Endodermal cell (in vitro differentiated cells): ENCODE measurements at regions not wholly inside any gene's neighbourhood (a gene's known extent, or its start where the extent isn't known, plus 50 kb on each side); places are given as distances from the start of the nearest gene placed in this dataset.

Experiments used
- DNase-seq: peaks from one replicate; pipeline ENCODE4 v3.0.0-alpha.2; 2017
- H3K27ac ChIP-seq: 2 replicates; pipeline ENCODE4 v1.5.1; 2013; ENCODE audit warnings: mild to moderate bottlenecking, low read depth, low read length, moderate library complexity
- H3K27me3 ChIP-seq: 2 replicates; pipeline ENCODE4 v1.6.1; 2013; ENCODE audit warnings: mild to moderate bottlenecking, low read length, moderate library complexity; ENCODE audit not compliant: insufficient read depth, control insufficient read depth, poor library complexity, severe bottlenecking
- H3K36me3 ChIP-seq: 2 replicates; pipeline ENCODE4 v1.7.0; 2013; ENCODE audit warnings: mild to moderate bottlenecking, low read length, moderate library complexity; ENCODE audit not compliant: control insufficient read depth, insufficient read depth
- H3K4me1 ChIP-seq: one replicate; pipeline ENCODE4 v1.7.0; 2013; ENCODE audit warnings: low read length; ENCODE audit not compliant: control insufficient read depth, insufficient read depth
- H3K4me3 ChIP-seq: 2 replicates; pipeline ENCODE4 v1.5.1; 2013; ENCODE audit warnings: mild to moderate bottlenecking, low read length, moderate library complexity
- H3K9ac ChIP-seq: 2 replicates; pipeline ENCODE4 v1.6.1; 2013; ENCODE audit warnings: mild to moderate bottlenecking, low read length, moderate library complexity; ENCODE audit not compliant: poor library complexity, severe bottlenecking; ENCODE audit errors: extremely low read depth
- H3K9me3 ChIP-seq: 2 replicates; pipeline ENCODE4 v1.6.1; 2013; ENCODE audit warnings: mild to moderate bottlenecking, low read length, moderate library complexity; ENCODE audit not compliant: control insufficient read depth
- H3K27ac Mint-ChIP-seq: 2 replicates; pipeline ENCODE4 v1.8.0; 2020; ENCODE audit warnings: mixed read lengths
- H3K27me3 Mint-ChIP-seq: 2 replicates; pipeline ENCODE4 v1.8.0; 2021; ENCODE audit warnings: mild to moderate bottlenecking, mixed read lengths; ENCODE audit not compliant: insufficient read depth
- H3K36me3 Mint-ChIP-seq: 2 replicates; pipeline ENCODE4 v1.8.0; 2020; ENCODE audit warnings: low read depth, mixed read lengths
- H3K4me1 Mint-ChIP-seq: 2 replicates; pipeline ENCODE4 v1.8.0; 2020; ENCODE audit warnings: mixed read lengths
- H3K4me3 Mint-ChIP-seq: 2 replicates; pipeline ENCODE4 v1.8.0; 2020; ENCODE audit warnings: mild to moderate bottlenecking, moderate library complexity, mixed read lengths
- H3K9me3 Mint-ChIP-seq: 2 replicates; pipeline ENCODE4 v1.8.0; 2020; ENCODE audit warnings: mild to moderate bottlenecking, mixed read lengths
- CTCF ChIP-seq: fragments of 200-600 bp; sonication (generic); conservative IDR thresholded peaks from 2 replicates; pipeline ENCODE4 v1.5.0; 2021; ENCODE audit warnings: antibody characterized with exemption, mild to moderate bottlenecking
- WGBS, 2 experiments: methylation state at CpG; one replicate each; pipeline versions ENCODE4 v1.1.5 to v1.1.7; 2013; ENCODE audit warnings: missing lambda C conversion rate in 2 of 2, mixed read lengths in 1 of 2; ENCODE audit not compliant: insufficient coverage in 1 of 2, insufficient read length in 1 of 2; 5-methylcytosine and 5-hydroxymethylcytosine counted together

DNA sequence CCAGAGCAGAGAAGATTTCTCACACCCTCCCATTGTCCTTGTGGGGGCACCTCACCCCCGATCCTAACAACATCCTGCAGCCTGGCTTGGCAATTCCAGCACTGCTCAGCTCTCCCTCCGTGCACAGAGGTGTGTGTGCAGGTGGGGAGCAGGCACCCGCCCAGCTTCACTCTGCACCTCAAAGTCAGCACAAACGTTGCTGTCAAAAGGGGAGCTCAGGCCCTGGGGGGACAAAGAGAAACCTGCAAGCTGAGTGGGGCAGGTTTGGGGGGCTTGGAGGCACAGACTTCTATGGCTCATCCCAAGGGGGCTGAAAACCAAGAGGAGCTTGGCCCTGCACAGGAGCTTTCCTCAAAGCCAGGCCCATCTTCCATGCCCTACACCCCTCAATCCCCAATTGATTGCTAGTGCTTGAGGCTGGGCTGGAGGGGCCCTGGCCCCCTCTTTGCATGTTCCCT is 231.9 kb upstream of the TNRC6C start:
- no peaks in the 10 kb centered on the region for H3K36me3 Mint-ChIP-seq
- no peaks in the 10 kb centered on the region for H3K4me1 ChIP-seq
- H3K4me3 Mint-ChIP-seq = no peak overlapping the region
- H3K4me1 Mint-ChIP-seq = no peaks in the 10 kb centered on the region
- no peak overlapping the region for H3K27ac Mint-ChIP-seq
- no peak for TF ChIP-seq CTCF
- peaks cover 6% of the 10 kb centered on the region for H3K9me3 Mint-ChIP-seq
- peak; percentile 20 for DNase-seq
- no peaks in the 10 kb centered on the region for H3K36me3 ChIP-seq
- H3K9me3 ChIP-seq = no peaks in the 10 kb centered on the region
- no peak overlapping the region for H3K4me3 ChIP-seq
- no peak overlapping the region for H3K27ac ChIP-seq
- WGBS, 2 experiments = 92 to 100% methylated on average over 1 to 4 of the region's 4 CpGs
- H3K9ac ChIP-seq = no peak overlapping the region
- peaks cover 3% of the 10 kb centered on the region for H3K27me3 Mint-ChIP-seq
- no peaks in the 10 kb centered on the region for H3K27me3 ChIP-seq

- Histone ChIP-seq H3K9me3 (no peaks in the 10 kb centered on the region), H3K27me3 (no peaks in the 10 kb centered on the region), H3K36me3 (no peaks in the 10 kb centered on the region), H3K4me1 (no peaks in the 10 kb centered on the region), H3K9ac (no peak overlapping the region), H3K27ac (no peak overlapping the region), H3K4me3 (no peak overlapping the region)
- 80 to 92% methylated on average over 1 to 17 of the region's 17 CpGs for WGBS, 2 experiments
- peak; percentile 31 for DNase-seq
- H3K9me3 Mint-ChIP-seq = peaks cover 10% of the 10 kb centered on the region
- no peaks in the 10 kb centered on the region for H3K4me1 Mint-ChIP-seq
- no peak overlapping the region for H3K27ac Mint-ChIP-seq
- TF ChIP-seq CTCF = no peak
- H3K4me3 Mint-ChIP-seq = no peak overlapping the region
- H3K36me3 Mint-ChIP-seq = no peaks in the 10 kb centered on the region
- peaks cover 3% of the 10 kb centered on the region for H3K27me3 Mint-ChIP-seq
Observed at GRCh38 chr17:77727037-77727615, 231.4 kb upstream of the TNRC6C start.

DNA sequence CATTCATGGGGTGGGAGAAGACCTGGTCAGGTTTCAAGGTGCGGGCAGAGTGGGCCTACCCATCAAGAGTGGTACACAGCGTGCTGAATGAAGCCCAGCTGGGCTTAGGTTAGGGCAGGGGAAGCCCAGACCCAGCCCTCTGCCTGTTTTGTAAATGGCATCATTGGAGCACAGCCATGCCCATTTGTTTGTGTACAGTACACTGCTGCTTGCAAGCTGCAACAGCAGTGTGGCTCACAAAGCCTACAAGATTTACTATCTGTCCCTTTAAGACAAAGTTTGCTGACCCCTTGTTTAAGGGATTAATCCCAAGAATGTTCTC is 230.1 kb upstream of the TNRC6C start:
- H3K27ac ChIP-seq = no peak overlapping the region
- H3K4me3 Mint-ChIP-seq = no peak overlapping the region
- DNase-seq = no peak
- no peak overlapping the region for H3K27ac Mint-ChIP-seq
- H3K9me3 ChIP-seq = peaks cover 12% of the 10 kb centered on the region
- peaks cover 22% of the 10 kb centered on the region for H3K9me3 Mint-ChIP-seq
- H3K27me3 Mint-ChIP-seq = peaks cover 7% of the 10 kb centered on the region
- WGBS, 2 experiments = 84% methylated on average over 2 of the region's 2 CpGs
- H3K4me3 ChIP-seq = no peak overlapping the region
- TF ChIP-seq CTCF = no peak
- no peaks in the 10 kb centered on the region for H3K36me3 ChIP-seq
- H3K27me3 ChIP-seq = no peaks in the 10 kb centered on the region
- H3K36me3 Mint-ChIP-seq = no peaks in the 10 kb centered on the region
- no peak overlapping the region for H3K9ac ChIP-seq
- H3K4me1 Mint-ChIP-seq = no peaks in the 10 kb centered on the region
- H3K4me1 ChIP-seq = no peaks in the 10 kb centered on the region
